WTC11 (cell line): ENCODE measurements at regions not wholly inside any gene's neighbourhood (a gene's known extent, or its start where the extent isn't known, plus 50 kb on each side); places are given as distances from the start of the nearest gene placed in this dataset.

ENCODE experiments used
- ATAC-seq: fragments of 200-7000 bp; cut with Tn5 transposase; 2 replicates; pipeline ENCODE4 v1.10.0; 2021; ENCODE audit warnings: mild to moderate bottlenecking, moderate library complexity
- CTCF ChIA-PET: fragments of 300-600 bp; sonication (Branson Sonifier 250); formaldehyde crosslinking; loops from one replicate; lab custom pipeline; 2021; ENCODE audit warnings: antibody characterized with exemption; lab: Charles Lee
- POLR2A ChIA-PET: fragments of 350-600 bp; sonication (Branson Sonifier 250); formaldehyde crosslinking; loops from one replicate; lab custom pipeline; 2021; ENCODE audit warnings: antibody characterized with exemption; lab: Charles Lee
- DNase-seq: peaks from one replicate; pipeline ENCODE4 v3.0.0; 2021; ENCODE audit warnings: low spot score
- H3K27ac Mint-ChIP-seq: 2 replicates; pipeline ENCODE4 v1.8.0; 2021; ENCODE audit warnings: mixed read lengths
- H3K27me3 Mint-ChIP-seq: 2 replicates; pipeline ENCODE4 v1.8.0; 2021; ENCODE audit warnings: low read depth, mild to moderate bottlenecking, moderate library complexity, mixed read lengths
- H3K36me3 Mint-ChIP-seq: 2 replicates; pipeline ENCODE4 v1.8.0; 2021; ENCODE audit warnings: mixed read lengths
- H3K4me1 Mint-ChIP-seq: 2 replicates; pipeline ENCODE4 v1.8.0; 2022; ENCODE audit warnings: mixed read lengths
- H3K4me3 Mint-ChIP-seq: 2 replicates; pipeline ENCODE4 v1.8.0; 2021; ENCODE audit warnings: mild to moderate bottlenecking, moderate library complexity, mixed read lengths
- H3K9me3 Mint-ChIP-seq: 2 replicates; pipeline ENCODE4 v1.8.0; 2021; ENCODE audit warnings: mixed read lengths
- AFF4 ChIP-seq: sonication (generic); formaldehyde crosslinking; IDR thresholded peaks from 2 replicates; pipeline ENCODE4 v1.8.1; 2023; ENCODE audit warnings: mild to moderate bottlenecking, missing genetic modification reagents, borderline replicate concordance
- CBFB ChIP-seq: sonication (generic); formaldehyde crosslinking; IDR thresholded peaks from 2 replicates; pipeline ENCODE4 v1.8.1; 2022; ENCODE audit warnings: mild to moderate bottlenecking, low read depth, missing genetic modification reagents
- CDX4 ChIP-seq: fragments of 250-450 bp; sonication (Bioruptor Pico); IDR thresholded peaks from 2 replicates; pipeline ENCODE4 v1.9.0; 2021; ENCODE audit warnings: moderate library complexity, mild to moderate bottlenecking, inconsistent platforms, borderline replicate concordance
- CREM ChIP-seq: sonication (generic); formaldehyde crosslinking; IDR thresholded peaks from 2 replicates; pipeline ENCODE4 v1.8.1; 2022; ENCODE audit warnings: mild to moderate bottlenecking, missing genetic modification reagents, moderate library complexity
- E2F1 ChIP-seq: sonication (generic); formaldehyde crosslinking; IDR thresholded peaks from 2 replicates; pipeline ENCODE4 v1.8.0; 2022; ENCODE audit warnings: mild to moderate bottlenecking, missing genetic modification reagents
- ELF4 ChIP-seq: sonication (generic); formaldehyde crosslinking; IDR thresholded peaks from 2 replicates; pipeline ENCODE4 v1.8.1; 2022; ENCODE audit warnings: low read depth, mild to moderate bottlenecking, moderate library complexity, missing genetic modification reagents
- FOXP4 ChIP-seq: sonication (generic); formaldehyde crosslinking; IDR thresholded peaks from 2 replicates; pipeline ENCODE4 v1.8.0; 2022; ENCODE audit warnings: mild to moderate bottlenecking, missing genetic modification reagents
- GTF2I ChIP-seq: fragments of 250-450 bp; sonication (Bioruptor Pico); conservative IDR thresholded peaks from 2 replicates; pipeline ENCODE4 v1.4.0; 2021; ENCODE audit warnings: mild to moderate bottlenecking
- HMGXB4 ChIP-seq: sonication (generic); formaldehyde crosslinking; IDR thresholded peaks from 2 replicates; pipeline ENCODE4 v1.8.1; 2023; ENCODE audit warnings: mild to moderate bottlenecking, moderate library complexity, missing genetic modification reagents
- MLX ChIP-seq: sonication (generic); formaldehyde crosslinking; IDR thresholded peaks from 2 replicates; pipeline ENCODE4 v1.8.1; 2023; ENCODE audit warnings: mild to moderate bottlenecking, missing genetic modification reagents, moderate library complexity
- NR1H2 ChIP-seq: sonication (generic); formaldehyde crosslinking; IDR thresholded peaks from 2 replicates; pipeline ENCODE4 v1.9.0; 2021; ENCODE audit warnings: mild to moderate bottlenecking, moderate library complexity, missing genetic modification reagents
- TEAD1 ChIP-seq: sonication (generic); formaldehyde crosslinking; IDR thresholded peaks from 2 replicates; pipeline ENCODE4 v1.8.0; 2022; ENCODE audit warnings: mild to moderate bottlenecking, missing genetic modification reagents
- ZMAT4 ChIP-seq: fragments of 250-450 bp; sonication (Bioruptor Pico); IDR thresholded peaks from 2 replicates; pipeline ENCODE4 v1.9.0; 2021; ENCODE audit warnings: mild to moderate bottlenecking
- ZNF121 ChIP-seq: sonication (generic); formaldehyde crosslinking; IDR thresholded peaks from 2 replicates; pipeline ENCODE4 v1.8.0; 2023; ENCODE audit warnings: missing genetic modification reagents
- ZNF263 ChIP-seq: sonication (generic); formaldehyde crosslinking; IDR thresholded peaks from 2 replicates; pipeline ENCODE4 v1.8.1; 2022; ENCODE audit warnings: low read depth, mild to moderate bottlenecking, moderate library complexity, missing genetic modification reagents
- ZNF532 ChIP-seq: fragments of 250-450 bp; sonication (Bioruptor Pico); IDR thresholded peaks from 2 replicates; pipeline ENCODE4 v1.9.0; 2021; ENCODE audit warnings: mild to moderate bottlenecking, borderline replicate concordance
- ZNF671 ChIP-seq: fragments of 250-450 bp; sonication (Bioruptor Pico); IDR thresholded peaks from 2 replicates; pipeline ENCODE4 v1.8.0; 2021; ENCODE audit warnings: mild to moderate bottlenecking

- H3K4me3 Mint-ChIP-seq: no peak overlapping the region
- peaks cover 15% of the 10 kb centered on the region for H3K27me3 Mint-ChIP-seq
- CTCF ChIA-PET: no interaction called here
- no peak overlapping the region for H3K27ac Mint-ChIP-seq
- ATAC-seq (no peak), DNase-seq (no peak)
- POLR2A ChIA-PET: no interaction called here
- TF ChIP-seq MLX (no peak), CDX4 (CRISPR knock-in tag) (no peak), GTF2I (no peak), CBFB (CRISPR knock-in tag) (no peak), ZNF532 (CRISPR knock-in tag) (no peak), ZNF263 (CRISPR knock-in tag) (no peak), TEAD1 (CRISPR knock-in tag) (no peak), ZNF671 (no peak), CREM (no peak), AFF4 (CRISPR knock-in tag) (no peak), NR1H2 (CRISPR knock-in tag) (no peak), ZNF121 (CRISPR knock-in tag) (no peak), ELF4 (CRISPR knock-in tag) (no peak), HMGXB4 (CRISPR knock-in tag) (no peak), ZMAT4 (CRISPR knock-in tag) (no peak), E2F1 (no peak), FOXP4 (CRISPR knock-in tag) (no peak)
- no peaks in the 10 kb centered on the region for H3K9me3 Mint-ChIP-seq
- no peaks in the 10 kb centered on the region for H3K4me1 Mint-ChIP-seq
- no peaks in the 10 kb centered on the region for H3K36me3 Mint-ChIP-seq
Observed at GRCh38 chr5:33304601-33305000, 136.2 kb upstream of the TARS1 start.
